ENCODE measurements at regions not wholly inside any gene's neighbourhood (a gene's known extent, or its start where the extent isn't known, plus 50 kb on each side); places are given as distances from the start of the nearest gene placed in this dataset.

DNA sequence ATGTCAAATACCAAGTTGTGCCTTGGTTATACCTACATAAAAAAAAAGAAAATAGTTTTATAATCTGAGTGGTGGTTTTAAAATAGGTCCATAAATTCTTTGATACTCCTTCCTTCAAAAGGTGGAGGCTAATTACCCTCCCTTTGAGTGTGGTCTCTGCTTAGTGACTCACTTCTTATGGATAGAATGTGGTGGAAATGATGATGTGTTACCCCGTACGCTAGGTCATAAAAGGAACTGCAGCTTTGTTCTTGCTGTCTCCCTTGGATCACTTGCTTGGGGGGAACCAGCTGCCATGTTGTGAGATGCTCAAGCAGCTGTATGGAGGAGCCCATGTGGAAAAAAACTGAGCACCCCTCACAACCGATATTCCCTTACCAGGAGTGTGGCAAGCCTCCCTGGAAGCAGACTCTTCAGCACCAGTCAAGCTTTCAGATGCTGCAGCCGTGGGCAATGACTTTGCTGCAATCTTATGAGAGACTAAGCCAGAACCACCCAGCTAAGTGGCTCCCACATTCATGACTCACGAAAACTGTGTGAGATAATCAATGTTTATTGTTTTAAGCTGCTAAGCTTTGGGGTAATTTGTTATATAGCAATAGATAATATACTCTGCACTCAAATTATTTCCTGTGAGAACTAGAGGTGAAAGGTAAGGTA lies 195.0 kb upstream of the GATB start:
- no peaks in the 10 kb centered on the region for H3K4me1 ChIP-seq (ENCODE audit: insufficient read depth, low read length, poor library complexity, severe bottlenecking)
- TF ChIP-seq, protein P1, sequence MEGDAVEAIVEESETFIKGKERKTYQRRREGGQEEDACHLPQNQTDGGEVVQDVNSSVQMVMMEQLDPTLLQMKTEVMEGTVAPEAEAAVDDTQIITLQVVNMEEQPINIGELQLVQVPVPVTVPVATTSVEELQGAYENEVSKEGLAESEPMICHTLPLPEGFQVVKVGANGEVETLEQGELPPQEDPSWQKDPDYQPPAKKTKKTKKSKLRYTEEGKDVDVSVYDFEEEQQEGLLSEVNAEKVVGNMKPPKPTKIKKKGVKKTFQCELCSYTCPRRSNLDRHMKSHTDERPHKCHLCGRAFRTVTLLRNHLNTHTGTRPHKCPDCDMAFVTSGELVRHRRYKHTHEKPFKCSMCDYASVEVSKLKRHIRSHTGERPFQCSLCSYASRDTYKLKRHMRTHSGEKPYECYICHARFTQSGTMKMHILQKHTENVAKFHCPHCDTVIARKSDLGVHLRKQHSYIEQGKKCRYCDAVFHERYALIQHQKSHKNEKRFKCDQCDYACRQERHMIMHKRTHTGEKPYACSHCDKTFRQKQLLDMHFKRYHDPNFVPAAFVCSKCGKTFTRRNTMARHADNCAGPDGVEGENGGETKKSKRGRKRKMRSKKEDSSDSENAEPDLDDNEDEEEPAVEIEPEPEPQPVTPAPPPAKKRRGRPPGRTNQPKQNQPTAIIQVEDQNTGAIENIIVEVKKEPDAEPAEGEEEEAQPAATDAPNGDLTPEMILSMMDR (conservative IDR thresholded peaks at IDR 0.05; ENCODE audit: low read length): no peak
- no peak for TF ChIP-seq EZH2phosphoT487 (IDR thresholded peaks at IDR 0.05; ENCODE audit: borderline replicate concordance, low read depth, low read length)
- H4K20me1 ChIP-seq (ENCODE audit: insufficient read depth, low read length): no peaks in the 10 kb centered on the region
- H3K9me2 ChIP-seq (ENCODE audit: insufficient read depth, low read length): no peaks in the 10 kb centered on the region
- H2AFZ ChIP-seq (ENCODE audit: low read length): no peak overlapping the region
- CTCF ChIA-PET (ENCODE audit: unreplicated experiment): no interaction called here
- POLR2A ChIA-PET: interaction anchor here (0.6 to 1.5 kb wide), 3 partner anchors 32 to 313 kb away, joined by 3 to 5 read pairs (median 3); no protein-coding TSS in a partner anchor
- intact Hi-C loops (cut with micrococcal nuclease; ENCODE audit: unreplicated experiment): no loop called here
- H3K4me2 ChIP-seq (ENCODE audit: low read length): no peak overlapping the region
- H3K36me3 ChIP-seq (ENCODE audit: insufficient read depth, low read length): no peaks in the 10 kb centered on the region
- no peak for DNase-seq (ENCODE audit: low spot score)
- H3K9me3 ChIP-seq (ENCODE audit: low read length): no peaks in the 10 kb centered on the region
- no peak overlapping the region for H3K4me3 ChIP-seq (ENCODE audit: low read depth, low read length, poor library complexity, severe bottlenecking)
- no peaks in the 10 kb centered on the region for H3K79me2 ChIP-seq (ENCODE audit: insufficient read depth, low read depth, low read length)
- H3K27ac ChIP-seq (ENCODE audit: low read depth, low read length, poor library complexity, severe bottlenecking): no peak overlapping the region
- no TSS peak for BruUV-seq (replicated peaks)

- Histone ChIP-seq H3K36me3 (ENCODE audit: insufficient read depth, low read length) (no peaks in the 10 kb centered on the region), H3K4me3 (ENCODE audit: low read depth, low read length, poor library complexity, severe bottlenecking) (no peak overlapping the region), H3K9me3 (ENCODE audit: low read length) (no peaks in the 10 kb centered on the region), H3K4me1 (ENCODE audit: insufficient read depth, low read length, poor library complexity, severe bottlenecking) (no peaks in the 10 kb centered on the region), H3K4me2 (ENCODE audit: low read length) (no peak overlapping the region), H2AFZ (ENCODE audit: low read length) (no peak overlapping the region), H3K79me2 (ENCODE audit: insufficient read depth, low read depth, low read length) (no peaks in the 10 kb centered on the region), H4K20me1 (ENCODE audit: insufficient read depth, low read length) (no peaks in the 10 kb centered on the region), H3K27ac (ENCODE audit: low read depth, low read length, poor library complexity, severe bottlenecking) (no peak overlapping the region), H3K9me2 (ENCODE audit: insufficient read depth, low read length) (no peaks in the 10 kb centered on the region)
- BruUV-seq (replicated peaks): no TSS peak
- ChIA-PET POLR2A (no interaction called here), CTCF (ENCODE audit: unreplicated experiment) (no interaction called here)
- no peak for DNase-seq (ENCODE audit: low spot score)
- intact Hi-C loops (cut with micrococcal nuclease; ENCODE audit: unreplicated experiment): no loop called here
- TF ChIP-seq, protein P1 (conservative IDR thresholded peaks at IDR 0.05; ENCODE audit: low read length): no peak
- TF ChIP-seq EZH2phosphoT487 (IDR thresholded peaks at IDR 0.05; ENCODE audit: borderline replicate concordance, low read depth, low read length): no peak
These were observed 193.1 kb upstream of the GATB start for GRCh38 chr4:151953795-151954372.

DNA sequence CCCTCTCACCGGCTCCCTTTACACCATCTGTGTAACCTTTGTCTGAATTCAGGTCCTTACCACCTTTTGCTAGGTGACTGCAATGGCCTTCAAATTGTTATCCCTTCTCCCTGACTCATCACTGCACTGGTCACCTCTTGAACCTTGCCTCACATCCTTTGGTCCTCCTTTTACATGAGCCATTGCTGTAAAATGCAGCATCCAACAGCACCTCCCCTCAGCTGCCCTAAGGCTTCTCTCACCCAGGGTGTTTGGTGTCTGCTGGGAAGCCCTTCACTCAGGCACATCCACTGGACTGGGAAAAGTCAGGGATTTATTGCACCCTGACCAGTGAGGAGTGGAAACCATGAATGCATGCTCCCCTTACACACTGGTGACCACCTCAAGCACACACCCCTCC lies 192.5 kb upstream of the GATB start:
- POLR2A ChIA-PET: interaction anchor here (0.6 kb wide), 1 partner anchor 129 kb away, joined by 3 read pairs; no protein-coding TSS in a partner anchor
- no peak overlapping the region for H3K4me2 ChIP-seq (ENCODE audit: low read length)

More for the DNA sequence above, 192.5 kb upstream of the GATB start:
- no peaks in the 10 kb centered on the region for H3K9me2 ChIP-seq (ENCODE audit: insufficient read depth, low read length)
- no peaks in the 10 kb centered on the region for H3K79me2 ChIP-seq (ENCODE audit: insufficient read depth, low read depth, low read length)
- H2AFZ ChIP-seq (ENCODE audit: low read length): no peak overlapping the region
- H3K4me1 ChIP-seq (ENCODE audit: insufficient read depth, low read length, poor library complexity, severe bottlenecking): no peaks in the 10 kb centered on the region
- TF ChIP-seq, protein P1 (conservative IDR thresholded peaks at IDR 0.05; ENCODE audit: low read length): no peak
- no peak for TF ChIP-seq EZH2phosphoT487 (IDR thresholded peaks at IDR 0.05; ENCODE audit: borderline replicate concordance, low read depth, low read length)
- H4K20me1 ChIP-seq (ENCODE audit: insufficient read depth, low read length): no peaks in the 10 kb centered on the region
- intact Hi-C loops (cut with micrococcal nuclease; ENCODE audit: unreplicated experiment): no loop called here
- H3K36me3 ChIP-seq (ENCODE audit: insufficient read depth, low read length): no peaks in the 10 kb centered on the region
- BruUV-seq (replicated peaks): no TSS peak
- H3K27ac ChIP-seq (ENCODE audit: low read depth, low read length, poor library complexity, severe bottlenecking): no peak overlapping the region
- DNase-seq (ENCODE audit: low spot score): no peak
- 0 out of 2 replicates have a peak, but pooled peaks cover under 1% of the 10 kb centered on the region for H3K9me3 ChIP-seq (ENCODE audit: low read length)
- CTCF ChIA-PET (ENCODE audit: unreplicated experiment): no interaction called here
- no peak overlapping the region for H3K4me3 ChIP-seq (ENCODE audit: low read depth, low read length, poor library complexity, severe bottlenecking)

All from OCI-LY7 (cell line).